Mesothelial cell of epicardium (in vitro differentiated cells): ENCODE measurements at regions not wholly inside any gene's neighbourhood (a gene's known extent, or its start where the extent isn't known, plus 50 kb on each side); places are given as distances from the start of the nearest gene placed in this dataset.

Experiments used
- DNase-seq, 2 experiments: peaks; one replicate each; pipeline ENCODE4 v3.0.0; 2021; ENCODE audit warnings: low spot score in 2 of 2; ENCODE audit not compliant: unreplicated experiment in 2 of 2
- H3K27ac Mint-ChIP-seq: 2 replicates; pipeline ENCODE4 v1.8.0; 2021; ENCODE audit warnings: mixed read lengths
- H3K27me3 Mint-ChIP-seq: 2 replicates; pipeline ENCODE4 v1.8.0; 2021; ENCODE audit warnings: low read depth, mixed read lengths
- H3K36me3 Mint-ChIP-seq: 2 replicates; pipeline ENCODE4 v1.8.0; 2021; ENCODE audit warnings: mixed read lengths
- H3K4me1 Mint-ChIP-seq: 2 replicates; pipeline ENCODE4 v1.8.0; 2021; ENCODE audit warnings: mixed read lengths
- H3K4me3 Mint-ChIP-seq: 2 replicates; pipeline ENCODE4 v1.8.0; 2021; ENCODE audit warnings: mild to moderate bottlenecking, moderate library complexity, mixed read lengths
- H3K9me3 Mint-ChIP-seq: 2 replicates; pipeline ENCODE4 v1.8.0; 2021; ENCODE audit warnings: mixed read lengths
- CTCF ChIP-seq: fragments of 200-600 bp; sonication (generic); IDR thresholded peaks from one replicate; pipeline ENCODE4 v1.5.0; 2021; ENCODE audit warnings: antibody characterized with exemption; ENCODE audit not compliant: unreplicated experiment

- Mint-ChIP-seq H3K27me3 (peaks cover 4% of the 10 kb centered on the region), H3K36me3 (no peaks in the 10 kb centered on the region), H3K9me3 (peaks cover 14% of the 10 kb centered on the region), H3K27ac (no peak overlapping the region), H3K4me1 (no peaks in the 10 kb centered on the region), H3K4me3 (no peak overlapping the region)
- TF ChIP-seq CTCF = no peak
- no peak for DNase-seq
Measured at GRCh38 chrX:7546551-7547080, 296.4 kb upstream of the VCX start.

DNA sequence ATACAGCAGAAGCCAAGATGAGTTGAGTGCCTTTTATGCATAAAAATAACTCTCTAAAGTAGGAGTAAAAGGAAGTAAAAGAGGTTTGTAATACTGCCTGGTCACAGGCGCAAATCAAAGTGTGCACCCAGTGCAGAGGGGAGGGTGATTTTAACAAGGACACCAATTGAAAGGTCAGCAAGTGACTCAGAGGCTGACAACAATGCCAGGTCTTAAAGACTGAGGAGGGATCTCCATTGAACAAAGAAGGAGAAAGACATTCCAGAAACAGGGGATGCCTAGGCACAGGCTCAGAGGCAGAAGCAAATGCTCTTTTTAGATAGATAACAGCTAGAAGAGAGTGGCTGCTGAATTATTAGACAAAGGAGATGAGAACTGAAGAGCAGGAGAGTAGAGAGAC, 297.4 kb upstream of the VCX start:
- no peak overlapping the region for H3K27ac Mint-ChIP-seq
- H3K9me3 Mint-ChIP-seq = peaks cover 21% of the 10 kb centered on the region
- H3K27me3 Mint-ChIP-seq = peaks cover 4% of the 10 kb centered on the region
- H3K4me1 Mint-ChIP-seq = no peaks in the 10 kb centered on the region
- DNase-seq = no peak
- H3K36me3 Mint-ChIP-seq = no peaks in the 10 kb centered on the region
- H3K4me3 Mint-ChIP-seq = no peak overlapping the region
- TF ChIP-seq CTCF = no peak

DNA sequence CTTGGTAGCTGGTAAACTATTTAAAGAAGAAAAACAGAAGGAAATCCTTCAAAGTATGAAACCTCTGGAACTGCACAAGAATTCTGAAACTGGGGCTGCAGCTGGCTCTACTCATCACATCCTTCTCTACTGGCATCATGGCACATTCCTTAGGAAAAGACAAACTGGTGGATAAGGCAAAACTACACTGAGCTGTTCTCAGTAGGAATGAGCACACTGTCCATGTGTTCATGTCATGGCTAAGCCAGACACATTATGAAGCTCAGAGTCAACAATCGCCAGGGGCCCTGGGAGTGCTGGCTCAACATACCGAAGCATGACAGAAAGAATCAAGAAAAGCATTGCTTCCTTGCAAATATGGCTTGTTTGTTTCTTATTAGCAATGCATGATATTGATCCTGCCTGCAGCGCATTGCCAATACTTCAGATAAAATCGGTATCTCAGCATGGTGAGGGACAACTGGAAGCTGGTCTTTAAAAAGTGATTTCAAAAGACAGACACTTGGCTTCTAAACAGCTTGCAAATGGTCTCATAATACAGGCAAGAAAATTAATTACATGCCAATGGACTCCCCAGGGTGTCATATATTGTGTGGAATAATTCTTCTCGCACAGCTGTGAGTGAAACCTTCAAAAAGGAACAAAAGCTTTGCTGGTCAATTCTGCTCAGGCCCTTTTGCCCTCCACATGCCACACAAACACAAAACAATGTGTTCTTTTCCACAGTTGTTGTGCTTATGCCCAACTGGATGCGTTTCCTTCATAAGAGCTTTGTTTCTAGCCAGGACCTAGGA, 300.2 kb upstream of the VCX start:
- no peak overlapping the region for H3K27ac Mint-ChIP-seq
- H3K9me3 Mint-ChIP-seq = peaks cover 43% of the 10 kb centered on the region
- H3K4me1 Mint-ChIP-seq = no peaks in the 10 kb centered on the region
- no peak overlapping the region for H3K4me3 Mint-ChIP-seq
- H3K27me3 Mint-ChIP-seq = peaks cover 4% of the 10 kb centered on the region
- no peak for DNase-seq
- H3K36me3 Mint-ChIP-seq = no peaks in the 10 kb centered on the region
- no peak for TF ChIP-seq CTCF

DNA sequence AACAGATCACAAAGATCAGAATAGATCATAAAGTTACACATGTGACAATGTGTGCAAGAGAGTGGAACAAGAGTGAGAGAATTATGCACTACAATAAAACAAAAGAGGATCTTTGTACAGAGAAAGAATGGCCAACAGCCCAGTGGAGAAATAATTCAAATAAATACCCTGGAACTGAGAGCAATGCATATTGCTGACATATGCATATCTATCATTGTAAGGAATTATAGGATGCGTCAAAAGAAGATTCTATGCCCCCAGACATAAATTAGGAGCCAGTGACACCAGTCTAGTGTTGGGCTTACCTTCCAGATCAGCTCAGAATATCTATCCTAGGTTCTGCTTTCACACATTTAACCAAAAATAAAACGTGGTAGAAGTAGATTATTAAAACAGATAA, 320.1 kb upstream of the VCX start:
- DNase-seq = no peak

GRCh38 chrX:7515681-7516413, 327.1 kb upstream of the VCX start:
- DNase-seq = no peak
- H3K4me1 Mint-ChIP-seq = no peaks in the 10 kb centered on the region
- no peaks in the 10 kb centered on the region for H3K27me3 Mint-ChIP-seq
- H3K4me3 Mint-ChIP-seq = no peak overlapping the region
- no peak for TF ChIP-seq CTCF
- H3K27ac Mint-ChIP-seq = no peak overlapping the region
- H3K9me3 Mint-ChIP-seq = peaks cover 11% of the 10 kb centered on the region
- no peaks in the 10 kb centered on the region for H3K36me3 Mint-ChIP-seq

More for the DNA sequence above, 320.1 kb upstream of the VCX start:
- Mint-ChIP-seq H3K36me3 (no peaks in the 10 kb centered on the region), H3K4me1 (no peaks in the 10 kb centered on the region), H3K4me3 (no peak overlapping the region), H3K9me3 (peaks cover 33% of the 10 kb centered on the region), H3K27me3 (no peaks in the 10 kb centered on the region), H3K27ac (no peak overlapping the region)
- TF ChIP-seq CTCF = no peak
